HG03159 (cell line): ENCODE measurements at regions not wholly inside any gene's neighbourhood (a gene's known extent, or its start where the extent isn't known, plus 50 kb on each side); places are given as distances from the start of the nearest gene placed in this dataset.
A peak's percentile ranks its signal among the peaks of the same experiment; 100 is the strongest.

Source experiments
- ATAC-seq: cut with Tn5 transposase; IDR thresholded peaks from one replicate; pipeline ENCODE4 v1.9.1; 2021; ENCODE audit warnings: mild to moderate bottlenecking, moderate library complexity; ENCODE audit not compliant: unreplicated experiment

DNA sequence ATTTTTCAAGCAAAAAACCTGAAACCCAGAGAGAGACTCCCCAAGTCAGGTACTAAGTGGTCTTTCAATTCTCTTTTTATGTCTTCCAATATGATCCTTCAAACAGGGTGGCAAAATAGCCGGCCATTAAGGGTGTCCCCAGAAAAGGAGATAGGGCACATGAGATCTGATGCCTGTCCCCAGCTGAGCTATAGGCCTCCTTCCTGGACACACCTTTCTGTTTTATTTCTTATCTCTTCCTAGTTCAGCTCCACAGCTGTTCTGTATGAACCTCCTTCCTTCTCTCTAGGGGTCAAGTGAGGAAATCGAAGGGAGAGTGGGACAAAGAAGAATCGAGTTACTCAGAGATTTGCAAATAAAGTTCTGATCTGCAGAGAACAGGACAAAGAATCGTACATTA is 112.4 kb upstream of the ATP1A1 start:
- ATAC-seq = no peak

DNA sequence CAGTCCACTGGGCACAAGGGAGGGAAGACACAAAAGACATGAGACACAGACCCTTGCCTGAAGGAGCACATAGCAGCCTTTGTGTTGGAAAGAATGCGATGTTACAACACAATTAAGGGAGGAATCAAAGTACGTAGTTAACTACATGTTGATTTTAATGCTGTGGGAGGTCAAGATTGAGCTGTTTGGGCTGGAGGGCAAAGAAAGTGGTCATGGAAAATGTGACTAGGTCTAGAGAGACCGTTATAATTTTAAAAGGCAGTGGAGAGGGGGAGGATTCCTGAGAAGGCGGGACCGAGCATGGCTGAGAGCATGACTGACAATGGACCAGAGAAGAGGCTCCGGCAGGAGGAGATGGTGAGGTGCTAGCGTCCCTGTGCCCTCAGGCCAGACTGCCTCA is 111.8 kb upstream of the ATP1A1 start:
- no peak for ATAC-seq

GRCh38 chr1:116262207-116262994 is 110.6 kb upstream of the ATP1A1 start:
- no peak for ATAC-seq

DNA sequence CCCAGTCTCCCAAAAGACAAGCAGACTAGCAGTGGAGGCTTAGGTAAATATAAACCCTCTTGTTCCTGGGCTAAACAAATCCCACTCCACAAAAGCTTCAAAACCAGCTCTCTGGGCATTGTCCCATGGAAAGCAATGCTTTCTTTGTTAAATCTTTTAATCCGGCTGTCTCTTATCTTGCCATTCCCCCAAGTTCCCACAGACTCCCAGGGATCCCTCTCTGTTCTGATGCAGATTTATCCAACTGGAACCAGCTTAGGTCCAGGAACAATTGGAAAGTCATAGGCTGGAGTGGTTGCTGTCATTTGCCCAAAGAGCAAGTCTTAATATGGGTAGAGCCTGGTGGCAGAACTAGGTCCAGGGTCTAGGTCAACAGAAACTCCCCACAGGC is 110.1 kb upstream of the ATP1A1 start:
- ATAC-seq = no peak

GRCh38 chr1:116265931-116266863 is 106.8 kb upstream of the ATP1A1 start:
- ATAC-seq = no peak

DNA sequence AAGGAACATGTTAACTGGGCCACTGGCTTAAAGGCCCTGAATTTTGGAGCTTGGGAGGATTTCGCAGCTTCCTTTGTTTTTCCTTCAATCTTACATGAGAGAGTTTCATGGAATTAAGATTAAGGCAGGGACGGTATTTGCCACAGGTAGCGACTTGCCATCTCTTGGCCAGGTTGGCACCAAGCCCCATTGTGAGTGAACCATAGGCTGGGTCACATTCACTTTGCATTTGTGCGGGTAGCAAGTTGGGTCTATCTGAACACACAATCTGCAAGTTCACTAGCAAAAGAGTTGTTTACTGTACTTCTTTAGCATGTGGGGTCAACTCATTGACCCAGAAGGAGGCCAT is 106.2 kb upstream of the ATP1A1 start:
- ATAC-seq = no peak

DNA sequence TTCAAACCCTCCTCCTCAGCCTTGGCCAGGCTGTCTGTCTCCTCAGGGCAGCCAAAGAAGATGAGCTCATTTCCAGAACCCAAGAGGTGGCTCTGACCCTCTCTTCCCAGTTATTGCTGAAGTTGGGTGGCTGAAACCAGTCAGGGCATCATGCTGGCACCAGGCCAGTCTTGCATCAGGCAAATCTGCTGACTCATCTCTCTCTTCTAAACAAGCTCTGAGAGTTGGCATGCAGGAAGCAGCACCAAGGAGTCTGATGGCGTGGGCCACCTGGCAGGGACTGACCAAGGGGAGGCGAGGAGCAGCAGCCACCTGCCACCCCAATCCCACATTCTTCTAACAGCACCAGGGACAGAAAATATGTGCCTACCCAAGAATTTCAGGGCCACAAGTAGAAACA is 104.8 kb upstream of the ATP1A1 start:
- ATAC-seq = no peak

DNA sequence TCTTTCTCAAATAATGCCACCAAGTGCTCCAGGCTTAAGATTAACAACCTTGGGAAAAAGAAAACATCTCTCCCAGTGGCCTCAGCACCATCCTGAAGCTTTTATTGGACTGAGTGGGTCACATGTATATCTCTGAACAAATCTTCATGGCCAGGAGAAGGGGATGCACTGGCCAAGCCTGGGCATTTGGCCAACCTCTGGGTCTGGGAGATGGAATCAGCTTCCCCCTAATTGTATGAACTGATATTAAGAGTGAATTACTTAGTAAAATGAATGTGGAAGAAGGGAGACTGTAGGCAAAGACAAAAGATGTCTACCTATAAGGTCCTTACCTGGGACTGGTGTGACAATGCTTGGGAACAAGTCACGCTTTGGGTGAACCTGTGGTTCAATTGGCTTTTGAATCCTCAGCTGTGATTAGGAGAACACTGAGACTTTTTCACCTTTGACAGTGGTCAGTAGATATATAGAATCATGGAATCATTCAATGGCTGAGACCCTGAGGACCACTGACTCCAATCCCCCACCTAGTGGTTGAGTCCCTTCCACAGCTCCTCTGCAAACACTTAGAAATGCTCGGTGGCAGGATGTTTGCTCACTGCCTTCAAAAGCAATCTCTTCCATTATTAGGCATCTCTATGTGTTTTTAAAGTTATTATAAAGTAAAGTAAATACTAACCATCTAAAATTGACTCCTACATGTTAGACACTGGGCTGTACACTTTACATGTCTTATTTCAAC is 102.6 kb upstream of the ATP1A1 start:
- no peak for ATAC-seq

- ATAC-seq = no peak
These were observed 99.8 kb upstream of the ATP1A1 start for GRCh38 chr1:116273042-116273783.

DNA sequence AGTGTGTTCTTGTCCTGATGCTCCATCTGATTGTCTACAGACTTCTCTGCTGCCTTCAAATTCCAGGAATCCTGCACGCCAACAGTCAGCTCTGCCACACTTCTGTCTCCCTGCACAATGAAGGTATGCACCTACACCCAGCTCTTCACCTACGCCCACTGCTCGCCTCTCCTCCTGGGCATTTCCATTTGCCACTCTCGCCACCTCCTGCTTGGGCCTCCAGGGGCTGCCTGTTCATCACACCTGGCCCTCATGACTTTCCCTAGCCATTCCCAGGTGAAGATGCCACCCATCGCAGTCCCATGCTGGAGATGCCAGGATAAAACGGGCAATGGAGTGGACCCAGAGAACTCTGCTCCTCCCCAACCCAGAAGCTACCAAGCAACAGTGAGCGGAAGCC is 96.5 kb upstream of the ATP1A1 start:
- ATAC-seq = no peak

GRCh38 chr1:116277840-116278540 is 95.1 kb upstream of the ATP1A1 start:
- ATAC-seq = no peak

DNA sequence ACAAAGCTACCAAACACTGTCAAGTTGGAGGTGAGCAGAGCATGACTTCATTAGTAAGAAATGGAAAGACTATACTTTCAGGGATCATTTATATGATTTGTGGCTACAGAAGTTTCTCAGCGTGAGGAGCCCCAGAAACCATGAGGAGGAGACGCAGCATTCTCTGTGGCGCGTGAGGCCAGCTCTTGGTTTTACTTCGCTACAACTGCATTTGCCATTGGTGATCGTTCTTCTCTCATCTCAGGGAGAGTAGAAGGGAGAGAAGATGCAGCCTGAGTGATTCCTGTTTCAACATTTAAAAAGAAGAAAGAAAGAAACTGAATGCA is 94.5 kb upstream of the ATP1A1 start:
- no peak for ATAC-seq

- ATAC-seq = no peak
These were observed 93.3 kb upstream of the ATP1A1 start for GRCh38 chr1:116279715-116280114.

- no peak for ATAC-seq
These were observed 88.1 kb upstream of the ATP1A1 start for GRCh38 chr1:116284819-116285390.

GRCh38 chr1:116286541-116286971 is 86.5 kb upstream of the ATP1A1 start:
- ATAC-seq = no peak

DNA sequence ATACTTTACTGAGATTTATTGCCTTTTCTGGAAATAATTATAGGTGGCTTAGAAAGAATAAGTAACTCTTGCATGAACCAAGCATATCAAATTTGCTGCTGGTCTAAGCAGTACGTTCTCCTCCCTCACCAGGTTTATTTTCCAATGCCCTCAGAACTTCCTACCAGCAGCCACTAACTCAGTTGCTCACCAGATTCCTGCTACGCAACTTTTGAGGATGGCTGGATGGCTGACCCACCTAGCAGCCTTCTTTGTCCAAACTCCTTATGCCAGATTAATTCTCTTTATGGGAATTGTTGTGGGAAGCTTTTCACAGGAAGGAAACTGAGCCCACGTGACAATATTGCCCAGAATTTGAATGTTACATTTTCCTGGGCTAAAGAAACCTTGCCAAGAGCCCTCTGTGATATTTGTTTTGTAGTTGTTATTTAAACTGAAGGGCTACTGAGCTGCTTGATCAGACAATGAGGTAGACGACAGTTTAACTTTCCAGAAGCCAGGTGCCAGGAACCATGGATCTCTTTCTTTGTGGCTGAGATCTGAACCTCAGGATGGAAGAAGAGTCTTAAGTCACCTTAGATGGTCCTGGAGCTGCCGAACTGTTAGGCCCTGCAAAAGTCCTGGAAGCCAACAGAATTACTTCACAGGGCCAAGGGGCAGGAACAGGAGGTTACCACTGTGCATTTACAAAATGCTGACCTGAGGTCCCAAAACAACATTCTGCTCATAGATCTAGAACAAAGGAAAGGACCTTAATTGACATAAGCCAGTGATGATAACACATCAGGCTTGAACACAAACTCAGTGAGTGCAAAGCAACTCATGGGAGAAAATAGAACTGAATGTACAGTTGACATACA is 85.5 kb upstream of the ATP1A1 start:
- no peak for ATAC-seq

DNA sequence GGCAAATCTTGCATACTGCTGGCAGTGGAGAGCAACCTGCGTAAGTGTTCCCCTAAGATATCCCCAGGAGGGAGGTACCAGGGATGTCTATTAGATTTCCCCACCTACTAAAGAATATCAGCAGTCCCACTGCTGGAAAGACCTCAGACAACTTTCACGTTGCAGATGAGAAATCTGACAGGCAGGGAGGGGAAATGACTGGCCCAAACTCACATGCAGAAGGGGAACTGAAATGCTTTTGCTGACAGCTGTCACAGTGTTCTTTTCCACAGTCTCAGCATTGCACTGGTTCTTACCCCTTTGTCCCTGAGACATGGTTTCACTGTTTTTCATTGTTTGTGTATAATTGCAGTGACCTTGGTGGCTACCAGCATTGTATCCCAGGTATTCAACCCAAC is 84.8 kb upstream of the ATP1A1 start:
- ATAC-seq = peak; percentile 89

- ATAC-seq = no peak
These were observed 83.9 kb upstream of the ATP1A1 start for GRCh38 chr1:116289193-116289592.

GRCh38 chr1:116290085-116290705 is 82.8 kb upstream of the ATP1A1 start:
- ATAC-seq = no peak
